ENCODE measurements at regions not wholly inside any gene's neighbourhood (a gene's known extent, or its start where the extent isn't known, plus 50 kb on each side); places are given as distances from the start of the nearest gene placed in this dataset.

DNA sequence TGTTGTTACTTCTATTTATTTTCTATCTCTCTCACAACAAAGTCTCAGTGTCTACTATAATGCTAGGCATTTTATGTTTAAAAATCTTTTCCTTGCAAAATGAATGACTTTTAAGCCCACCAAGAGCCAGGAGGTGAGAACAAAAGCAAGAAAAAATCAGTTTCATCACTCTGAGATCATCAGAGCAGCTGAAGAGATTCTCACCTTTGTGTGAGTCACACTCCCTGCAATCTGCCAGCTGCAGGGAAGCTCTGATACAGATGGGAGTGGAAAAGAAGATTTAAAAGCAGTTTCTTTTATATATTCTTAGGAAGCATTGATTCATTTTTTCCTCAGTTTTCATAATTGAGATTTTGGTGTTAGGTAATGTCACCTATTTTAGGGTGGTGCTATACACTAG, 107.6 kb downstream of the LHX9 start:
- TF ChIP-seq POLR2A (IDR thresholded peaks at IDR 0.05; ENCODE audit: borderline replicate concordance, extremely low read depth, insufficient read depth, insufficient read length) (no peak), SRF (IDR thresholded peaks at IDR 0.05; ENCODE audit: low read depth) (no peak), CEBPB (IDR thresholded peaks at IDR 0.05; ENCODE audit: low read depth) (no peak), YY1 (IDR thresholded peaks at IDR 0.05; ENCODE audit: extremely low read depth, insufficient replicate concordance, low read depth, low read length) (no peak), JUND (IDR thresholded peaks at IDR 0.05) (no peak), TCF7L2 (IDR thresholded peaks at IDR 0.05; ENCODE audit: borderline replicate concordance, extremely low read depth, insufficient read depth, insufficient read length) (no peak), EGR1 (IDR thresholded peaks at IDR 0.05; ENCODE audit: low read depth) (no peak), RAD21 (IDR thresholded peaks at IDR 0.05; ENCODE audit: low read depth) (no peak), EZH2 (IDR thresholded peaks at IDR 0.05) (no peak), POLR2AphosphoS5 (IDR thresholded peaks at IDR 0.05; ENCODE audit: low read depth, low read length) (no peak), ELF1 (IDR thresholded peaks at IDR 0.05; ENCODE audit: borderline replicate concordance, low read depth) (no peak), ZFX (IDR thresholded peaks at IDR 0.05) (no peak), CBX3 (IDR thresholded peaks at IDR 0.05; ENCODE audit: low read depth) (no peak), FOSL1 (IDR thresholded peaks at IDR 0.05; ENCODE audit: low read depth) (no peak), SIN3A (IDR thresholded peaks at IDR 0.05; ENCODE audit: low read depth) (no peak)
- TF ChIP-seq, protein P1, sequence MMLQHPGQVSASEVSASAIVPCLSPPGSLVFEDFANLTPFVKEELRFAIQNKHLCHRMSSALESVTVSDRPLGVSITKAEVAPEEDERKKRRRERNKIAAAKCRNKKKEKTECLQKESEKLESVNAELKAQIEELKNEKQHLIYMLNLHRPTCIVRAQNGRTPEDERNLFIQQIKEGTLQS (IDR thresholded peaks at IDR 0.05): no peak
- TF ChIP-seq, protein P2, sequence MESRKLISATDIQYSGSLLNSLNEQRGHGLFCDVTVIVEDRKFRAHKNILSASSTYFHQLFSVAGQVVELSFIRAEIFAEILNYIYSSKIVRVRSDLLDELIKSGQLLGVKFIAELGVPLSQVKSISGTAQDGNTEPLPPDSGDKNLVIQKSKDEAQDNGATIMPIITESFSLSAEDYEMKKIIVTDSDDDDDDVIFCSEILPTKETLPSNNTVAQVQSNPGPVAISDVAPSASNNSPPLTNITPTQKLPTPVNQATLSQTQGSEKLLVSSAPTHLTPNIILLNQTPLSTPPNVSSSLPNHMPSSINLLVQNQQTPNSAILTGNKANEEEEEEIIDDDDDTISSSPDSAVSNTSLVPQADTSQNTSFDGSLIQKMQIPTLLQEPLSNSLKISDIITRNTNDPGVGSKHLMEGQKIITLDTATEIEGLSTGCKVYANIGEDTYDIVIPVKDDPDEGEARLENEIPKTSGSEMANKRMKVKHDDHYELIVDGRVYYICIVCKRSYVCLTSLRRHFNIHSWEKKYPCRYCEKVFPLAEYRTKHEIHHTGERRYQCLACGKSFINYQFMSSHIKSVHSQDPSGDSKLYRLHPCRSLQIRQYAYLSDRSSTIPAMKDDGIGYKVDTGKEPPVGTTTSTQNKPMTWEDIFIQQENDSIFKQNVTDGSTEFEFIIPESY (IDR thresholded peaks at IDR 0.05; ENCODE audit: extremely low read depth, insufficient replicate concordance, low read length): no peak
- TF ChIP-seq, protein P3, sequence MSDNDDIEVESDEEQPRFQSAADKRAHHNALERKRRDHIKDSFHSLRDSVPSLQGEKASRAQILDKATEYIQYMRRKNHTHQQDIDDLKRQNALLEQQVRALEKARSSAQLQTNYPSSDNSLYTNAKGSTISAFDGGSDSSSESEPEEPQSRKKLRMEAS (IDR thresholded peaks at IDR 0.05): no peak
- TF ChIP-seq, protein P4, sequence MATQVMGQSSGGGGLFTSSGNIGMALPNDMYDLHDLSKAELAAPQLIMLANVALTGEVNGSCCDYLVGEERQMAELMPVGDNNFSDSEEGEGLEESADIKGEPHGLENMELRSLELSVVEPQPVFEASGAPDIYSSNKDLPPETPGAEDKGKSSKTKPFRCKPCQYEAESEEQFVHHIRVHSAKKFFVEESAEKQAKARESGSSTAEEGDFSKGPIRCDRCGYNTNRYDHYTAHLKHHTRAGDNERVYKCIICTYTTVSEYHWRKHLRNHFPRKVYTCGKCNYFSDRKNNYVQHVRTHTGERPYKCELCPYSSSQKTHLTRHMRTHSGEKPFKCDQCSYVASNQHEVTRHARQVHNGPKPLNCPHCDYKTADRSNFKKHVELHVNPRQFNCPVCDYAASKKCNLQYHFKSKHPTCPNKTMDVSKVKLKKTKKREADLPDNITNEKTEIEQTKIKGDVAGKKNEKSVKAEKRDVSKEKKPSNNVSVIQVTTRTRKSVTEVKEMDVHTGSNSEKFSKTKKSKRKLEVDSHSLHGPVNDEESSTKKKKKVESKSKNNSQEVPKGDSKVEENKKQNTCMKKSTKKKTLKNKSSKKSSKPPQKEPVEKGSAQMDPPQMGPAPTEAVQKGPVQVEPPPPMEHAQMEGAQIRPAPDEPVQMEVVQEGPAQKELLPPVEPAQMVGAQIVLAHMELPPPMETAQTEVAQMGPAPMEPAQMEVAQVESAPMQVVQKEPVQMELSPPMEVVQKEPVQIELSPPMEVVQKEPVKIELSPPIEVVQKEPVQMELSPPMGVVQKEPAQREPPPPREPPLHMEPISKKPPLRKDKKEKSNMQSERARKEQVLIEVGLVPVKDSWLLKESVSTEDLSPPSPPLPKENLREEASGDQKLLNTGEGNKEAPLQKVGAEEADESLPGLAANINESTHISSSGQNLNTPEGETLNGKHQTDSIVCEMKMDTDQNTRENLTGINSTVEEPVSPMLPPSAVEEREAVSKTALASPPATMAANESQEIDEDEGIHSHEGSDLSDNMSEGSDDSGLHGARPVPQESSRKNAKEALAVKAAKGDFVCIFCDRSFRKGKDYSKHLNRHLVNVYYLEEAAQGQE (IDR thresholded peaks at IDR 0.05; ENCODE audit: low read depth): no peak
- TF ChIP-seq, protein P5, sequence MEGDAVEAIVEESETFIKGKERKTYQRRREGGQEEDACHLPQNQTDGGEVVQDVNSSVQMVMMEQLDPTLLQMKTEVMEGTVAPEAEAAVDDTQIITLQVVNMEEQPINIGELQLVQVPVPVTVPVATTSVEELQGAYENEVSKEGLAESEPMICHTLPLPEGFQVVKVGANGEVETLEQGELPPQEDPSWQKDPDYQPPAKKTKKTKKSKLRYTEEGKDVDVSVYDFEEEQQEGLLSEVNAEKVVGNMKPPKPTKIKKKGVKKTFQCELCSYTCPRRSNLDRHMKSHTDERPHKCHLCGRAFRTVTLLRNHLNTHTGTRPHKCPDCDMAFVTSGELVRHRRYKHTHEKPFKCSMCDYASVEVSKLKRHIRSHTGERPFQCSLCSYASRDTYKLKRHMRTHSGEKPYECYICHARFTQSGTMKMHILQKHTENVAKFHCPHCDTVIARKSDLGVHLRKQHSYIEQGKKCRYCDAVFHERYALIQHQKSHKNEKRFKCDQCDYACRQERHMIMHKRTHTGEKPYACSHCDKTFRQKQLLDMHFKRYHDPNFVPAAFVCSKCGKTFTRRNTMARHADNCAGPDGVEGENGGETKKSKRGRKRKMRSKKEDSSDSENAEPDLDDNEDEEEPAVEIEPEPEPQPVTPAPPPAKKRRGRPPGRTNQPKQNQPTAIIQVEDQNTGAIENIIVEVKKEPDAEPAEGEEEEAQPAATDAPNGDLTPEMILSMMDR (IDR thresholded peaks at IDR 0.05 in 2 of 3, conservative IDR thresholded peaks at IDR 0.05 in 1 of 3; ENCODE audit: borderline replicate concordance in 1 of 3, insufficient read depth in 1 of 3, low read depth in 2 of 3, low read length in 2 of 3): no peak
- no peaks in the 10 kb centered on the region for H3K79me2 ChIP-seq (ENCODE audit: insufficient read depth, low read length)
- H3K27ac ChIP-seq (ENCODE audit: low read depth, low read length): no peak overlapping the region
- H2AFZ ChIP-seq (ENCODE audit: low read depth, low read length, poor library complexity, severe bottlenecking): no peak overlapping the region
- intact Hi-C loops (cut with micrococcal nuclease): no loop called here
- H3K4me1 ChIP-seq (ENCODE audit: control insufficient read depth in 1 of 2, insufficient read depth in 2 of 2, low read length in 2 of 2): no peaks in the 10 kb centered on the region
- H3K4me2 ChIP-seq (ENCODE audit: low read length): no peak overlapping the region
- H3K9ac ChIP-seq (ENCODE audit: low read length): no peak overlapping the region
- ChIA-PET CTCF (no interaction called here), RAD21 (ENCODE audit: low non-redundant PET in 1 of 2, low total read pairs in 2 of 2, uncharacterized antibody in 2 of 2, unreplicated experiment in 2 of 2) (no interaction called here), POLR2A (no interaction called here)
- ATAC-seq (no peak), DNase-seq (ENCODE audit: low read depth, low spot score) (no peak)
- no peaks in the 10 kb centered on the region for H4K20me1 ChIP-seq (ENCODE audit: insufficient read depth)
- H3K36me3 ChIP-seq (ENCODE audit: control insufficient read depth in 1 of 2, insufficient read depth in 2 of 2, low read length in 2 of 2): no peaks in the 10 kb centered on the region
- no peaks in the 10 kb centered on the region for H3K9me2 ChIP-seq (ENCODE audit: insufficient read depth)
- H3K27me3 ChIP-seq (ENCODE audit: insufficient read depth, low read length): no peaks in the 10 kb centered on the region
- no peaks in the 10 kb centered on the region for H3K9me3 ChIP-seq (ENCODE audit: control insufficient read depth in 1 of 2, insufficient read depth in 1 of 2, low read depth in 1 of 2, low read length in 2 of 2)
- H3K4me3 ChIP-seq (replicated peaks in 1 of 2; ENCODE audit: low read depth in 1 of 2, low read length in 2 of 2): no peak overlapping the region
- no TSS peak for BruUV-seq (replicated peaks)
